Neural crest cell (in vitro differentiated cells): ENCODE measurements at regions not wholly inside any gene's neighbourhood (a gene's known extent, or its start where the extent isn't known, plus 50 kb on each side); places are given as distances from the start of the nearest gene placed in this dataset.

Source experiments
- DNase-seq: peaks from one replicate; pipeline ENCODE4 v3.0.0; 2021; ENCODE audit warnings: low read depth, mixed read lengths, low spot score
- H3K27ac Mint-ChIP-seq: one replicate; pipeline ENCODE4 v1.8.0; 2021; ENCODE audit warnings: mild to moderate bottlenecking, mixed read lengths; ENCODE audit not compliant: unreplicated experiment
- H3K27me3 Mint-ChIP-seq: 2 replicates; pipeline ENCODE4 v1.8.0; 2021; ENCODE audit warnings: low read depth, mild to moderate bottlenecking, mixed read lengths
- H3K36me3 Mint-ChIP-seq: 2 replicates; pipeline ENCODE4 v1.8.0; 2021; ENCODE audit warnings: low read depth, mild to moderate bottlenecking, mixed read lengths
- H3K4me1 Mint-ChIP-seq: 2 replicates; pipeline ENCODE4 v1.8.0; 2021; ENCODE audit warnings: mixed read lengths
- H3K4me3 Mint-ChIP-seq: one replicate; pipeline ENCODE4 v1.8.0; 2021; ENCODE audit warnings: mild to moderate bottlenecking, mixed read lengths
- H3K9me3 Mint-ChIP-seq: 2 replicates; pipeline ENCODE4 v1.8.0; 2021; ENCODE audit warnings: mixed read lengths
- CTCF ChIP-seq: fragments of 200-600 bp; sonication (generic); conservative IDR thresholded peaks from 2 replicates; pipeline ENCODE4 v1.5.0; 2021; ENCODE audit warnings: antibody characterized with exemption, mild to moderate bottlenecking

- no peak overlapping the region for H3K27ac Mint-ChIP-seq
- no peak for DNase-seq
- no peaks in the 10 kb centered on the region for H3K36me3 Mint-ChIP-seq
- H3K9me3 Mint-ChIP-seq: peaks cover 2% of the 10 kb centered on the region
- H3K4me1 Mint-ChIP-seq: no peaks in the 10 kb centered on the region
- no peak for TF ChIP-seq CTCF
- H3K4me3 Mint-ChIP-seq: no peak overlapping the region
- no peaks in the 10 kb centered on the region for H3K27me3 Mint-ChIP-seq
Observed at GRCh38 chr1:217021400-217021799, 298.2 kb upstream of the ESRRG start.

- H3K36me3 Mint-ChIP-seq: no peaks in the 10 kb centered on the region
- no peaks in the 10 kb centered on the region for H3K27me3 Mint-ChIP-seq
- TF ChIP-seq CTCF: no peak
- H3K9me3 Mint-ChIP-seq: peaks cover under 1% of the 10 kb centered on the region
- peaks cover under 1% of the 10 kb centered on the region for H3K4me1 Mint-ChIP-seq
- no peak overlapping the region for H3K4me3 Mint-ChIP-seq
- DNase-seq: no peak
- no peak overlapping the region for H3K27ac Mint-ChIP-seq
Observed at GRCh38 chr1:217019475-217019874, 296.2 kb upstream of the ESRRG start.

DNA sequence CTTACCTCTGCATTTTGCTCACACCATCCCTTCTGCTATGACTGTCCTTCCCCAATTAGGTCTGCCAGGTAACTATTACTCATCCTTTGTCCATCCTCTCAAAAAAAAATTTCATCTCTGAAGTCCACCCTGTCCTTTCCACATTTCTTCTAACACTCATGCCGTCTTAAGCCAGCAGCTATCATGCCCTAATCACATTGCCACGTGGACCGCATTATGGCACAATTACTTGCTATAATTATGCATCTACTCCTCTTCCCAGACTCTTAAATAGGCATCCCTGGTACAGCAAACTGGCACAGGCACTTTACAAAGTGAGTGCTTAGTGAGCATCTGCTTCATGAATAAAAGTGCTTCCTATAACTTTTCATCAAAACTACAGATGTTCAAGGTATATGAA is 295.4 kb upstream of the ESRRG start:
- Mint-ChIP-seq H3K4me1 (peaks cover 4% of the 10 kb centered on the region), H3K4me3 (no peak overlapping the region), H3K27ac (no peak overlapping the region), H3K27me3 (no peaks in the 10 kb centered on the region), H3K9me3 (no peaks in the 10 kb centered on the region), H3K36me3 (no peaks in the 10 kb centered on the region)
- no peak for TF ChIP-seq CTCF
- no peak for DNase-seq

DNA sequence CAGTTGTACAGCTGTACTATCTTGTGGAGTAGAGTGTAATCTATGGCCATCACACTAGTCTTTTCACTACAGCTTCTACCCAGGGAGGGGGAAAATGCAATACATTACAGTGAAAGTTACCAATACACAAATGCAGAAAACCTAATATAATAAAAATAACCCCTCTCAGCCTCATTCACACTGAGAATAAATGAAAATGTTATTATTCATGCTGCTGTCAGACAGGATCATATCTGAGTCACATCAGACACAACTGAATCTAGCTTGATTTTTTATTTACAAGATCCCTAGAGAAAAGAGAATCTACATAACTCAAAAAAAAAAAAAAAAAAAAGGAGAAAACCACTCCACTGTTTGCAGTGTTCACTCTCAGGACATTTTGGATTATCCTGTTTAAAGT is 293.9 kb upstream of the ESRRG start:
- H3K36me3 Mint-ChIP-seq: no peaks in the 10 kb centered on the region
- peaks cover 4% of the 10 kb centered on the region for H3K4me1 Mint-ChIP-seq
- no peak overlapping the region for H3K4me3 Mint-ChIP-seq
- no peaks in the 10 kb centered on the region for H3K9me3 Mint-ChIP-seq
- no peak overlapping the region for H3K27ac Mint-ChIP-seq
- no peaks in the 10 kb centered on the region for H3K27me3 Mint-ChIP-seq
- no peak for DNase-seq
- no peak for TF ChIP-seq CTCF

DNA sequence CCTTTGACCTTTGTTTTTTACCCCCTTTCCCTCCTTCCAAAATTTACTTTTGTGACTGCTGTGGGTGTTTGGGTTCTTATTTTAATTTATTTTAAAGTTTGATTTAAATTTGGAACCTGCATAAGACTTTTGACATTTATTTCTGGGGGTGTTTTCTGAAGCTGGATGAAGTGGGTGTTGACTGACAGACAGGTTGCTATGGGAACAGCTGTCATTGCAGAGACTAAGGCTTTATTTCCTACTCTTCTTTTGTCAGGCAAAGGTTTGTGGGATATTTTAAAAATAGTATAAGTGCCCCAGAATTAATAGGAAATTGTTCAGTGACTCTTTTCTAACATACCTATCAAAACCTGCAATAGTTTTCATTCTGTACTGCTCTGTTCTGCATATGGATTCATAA is 290.8 kb upstream of the ESRRG start:
- Mint-ChIP-seq H3K9me3 (no peaks in the 10 kb centered on the region), H3K36me3 (no peaks in the 10 kb centered on the region), H3K4me3 (no peak overlapping the region), H3K4me1 (peaks cover 4% of the 10 kb centered on the region), H3K27ac (no peak overlapping the region), H3K27me3 (no peaks in the 10 kb centered on the region)
- no peak for DNase-seq
- no peak for TF ChIP-seq CTCF

DNA sequence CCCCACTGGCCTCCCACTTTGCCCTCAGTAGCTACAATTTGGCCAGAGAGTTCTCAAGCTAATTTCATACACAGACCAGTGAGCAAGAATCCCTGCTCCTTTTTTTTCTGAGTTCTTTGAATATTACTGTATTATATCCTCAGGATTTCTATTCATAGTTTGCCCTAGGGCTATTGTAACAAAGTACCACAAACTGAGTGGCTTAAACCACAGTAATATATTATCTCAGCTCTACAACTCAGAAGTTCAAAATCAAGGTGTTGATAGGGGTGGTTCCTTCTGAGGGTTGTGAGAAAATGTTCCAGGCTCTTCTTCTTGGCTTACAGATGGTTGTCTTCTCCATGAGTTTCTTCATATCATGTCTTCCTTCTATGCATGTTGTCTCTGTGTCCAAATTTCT is 289.4 kb upstream of the ESRRG start:
- H3K36me3 Mint-ChIP-seq: no peaks in the 10 kb centered on the region
- no peak for DNase-seq
- H3K27ac Mint-ChIP-seq: no peak overlapping the region
- peaks cover under 1% of the 10 kb centered on the region for H3K27me3 Mint-ChIP-seq
- peaks cover 4% of the 10 kb centered on the region for H3K4me1 Mint-ChIP-seq
- no peaks in the 10 kb centered on the region for H3K9me3 Mint-ChIP-seq
- no peak overlapping the region for H3K4me3 Mint-ChIP-seq
- no peak for TF ChIP-seq CTCF
